B cell (primary cell): ENCODE measurements at regions not wholly inside any gene's neighbourhood (a gene's known extent, or its start where the extent isn't known, plus 50 kb on each side); places are given as distances from the start of the nearest gene placed in this dataset.
"Not testable (repeated sequence)": the region's sequence is repeated elsewhere in the genome, so short reads cannot be mapped to it uniquely, and the experiment has no call there.

Experiments
- ATAC-seq: fragments of 200-7000 bp; cut with Tn5 transposase; one replicate; pipeline ENCODE4 v1.10.0; 2021; ENCODE audit warnings: low read depth, mild to moderate bottlenecking, moderate number of reproducible peaks, moderate library complexity
- CTCF ChIA-PET: fragments of 350-600 bp; sonication (Branson Sonifier 250); formaldehyde crosslinking; loops from one replicate; lab custom pipeline; 2021; ENCODE audit warnings: antibody characterized with exemption, inconsistent platforms; lab: Charles Lee
- POLR2A ChIA-PET: fragments of 350-600 bp; sonication (Branson Sonifier 250); formaldehyde crosslinking; loops from one replicate; lab custom pipeline; 2021; ENCODE audit warnings: antibody characterized with exemption; lab: Charles Lee
- DNase-seq: peaks from one replicate; pipeline ENCODE4 v3.0.0; 2013
- H2AFZ ChIP-seq: 2 replicates; pipeline ENCODE4 v1.6.1; 2012; ENCODE audit warnings: mild to moderate bottlenecking, low read depth, low read length; ENCODE audit not compliant: insufficient read depth, poor library complexity, severe bottlenecking
- H3K27ac ChIP-seq, 2 donors: 1 replicate in 1 of 2; 2 replicates in 1 of 2; pipeline ENCODE4 v1.5.1; 2012 to 2013; ENCODE audit warnings: low read length in 2 of 2, mild to moderate bottlenecking in 2 of 2, moderate library complexity in 1 of 2
- H3K27me3 ChIP-seq, 4 experiments: fragments of 200-600 bp in 1 of 4; sonication (generic) in 1 of 4; replicated peaks in 1 of 4; 1 replicate in 2 of 4; 2 replicates in 2 of 4; pipeline versions ENCODE4 v1.6.1 to v1.7.0; 2013 to 2016; ENCODE audit warnings: low read length in 3 of 4, mild to moderate bottlenecking in 2 of 4, mixed read lengths in 1 of 4, moderate library complexity in 1 of 4; ENCODE audit not compliant: insufficient read depth in 4 of 4, control insufficient read depth in 3 of 4; ENCODE audit errors: control extremely low read depth in 1 of 4
- H3K36me3 ChIP-seq, 2 experiments: replicated peaks in 1 of 2; 1 replicate in 1 of 2; 2 replicates in 1 of 2; pipeline versions ENCODE4 v1.6.1 to v1.7.1; 2013; ENCODE audit warnings: low read length in 1 of 2; ENCODE audit not compliant: insufficient read depth in 2 of 2, control insufficient read depth in 1 of 2; ENCODE audit errors: control extremely low read depth in 1 of 2, extremely low read depth in 1 of 2
- H3K4me1 ChIP-seq, 2 donors: fragments of 200-600 bp in 1 of 2; sonication (generic) in 1 of 2; 1 replicate in 1 of 2; 2 replicates in 1 of 2; pipeline versions ENCODE4 v1.5.1 to v1.6.1; 2013 to 2017; ENCODE audit warnings: low read length in 2 of 2; ENCODE audit not compliant: control insufficient read depth in 2 of 2, insufficient read depth in 2 of 2
- H3K4me2 ChIP-seq: replicated peaks from 2 replicates; pipeline ENCODE3; 2012; ENCODE audit warnings: mild to moderate bottlenecking, low read depth, low read length; ENCODE audit not compliant: poor library complexity, severe bottlenecking
- H3K4me3 ChIP-seq, 5 experiments: fragments of 200-600 bp in 1 of 5; sonication (generic) in 1 of 5; 1 replicate in 3 of 5; 2 replicates in 2 of 5; pipeline versions ENCODE4 v1.5.1 to v1.7.0; 2011 to 2016; ENCODE audit warnings: low read length in 4 of 5, mild to moderate bottlenecking in 4 of 5, low read depth in 2 of 5, control low read depth in 1 of 5, moderate library complexity in 1 of 5; ENCODE audit not compliant: insufficient read depth in 1 of 5; ENCODE audit errors: control extremely low read depth in 1 of 5, extremely low read depth in 1 of 5
- H3K79me2 ChIP-seq: fragments of 200-600 bp; sonication (generic); one replicate; pipeline ENCODE4 v1.6.0; 2016; ENCODE audit warnings: low read length; ENCODE audit not compliant: control insufficient read depth, insufficient read depth
- H3K9ac ChIP-seq: fragments of 200-600 bp; sonication (generic); 2 replicates; pipeline ENCODE4 v1.6.1; 2017; ENCODE audit warnings: mild to moderate bottlenecking, low read length, moderate library complexity
- H3K9me3 ChIP-seq, 3 donors: one replicate each; pipeline versions ENCODE4 v1.6.1 to v1.7.1; 2013; ENCODE audit warnings: low read length in 2 of 3; ENCODE audit not compliant: control insufficient read depth in 2 of 3, insufficient read depth in 1 of 3; ENCODE audit errors: control extremely low read depth in 1 of 3
- H4K20me1 ChIP-seq: 2 replicates; pipeline ENCODE4 v1.6.0; 2012; ENCODE audit warnings: mild to moderate bottlenecking, low read length; ENCODE audit not compliant: insufficient read depth, control insufficient read depth, poor library complexity, severe bottlenecking
- H3K27ac Mint-ChIP-seq: one replicate; pipeline ENCODE4 v1.8.0; 2021; ENCODE audit warnings: mixed read lengths
- H3K27me3 Mint-ChIP-seq: one replicate; pipeline ENCODE4 v1.8.0; 2021; ENCODE audit warnings: mixed read lengths
- H3K4me1 Mint-ChIP-seq: one replicate; pipeline ENCODE4 v1.8.0; 2021; ENCODE audit warnings: mixed read lengths
- H3K4me3 Mint-ChIP-seq: one replicate; pipeline ENCODE4 v1.8.0; 2021; ENCODE audit warnings: mixed read lengths
- H3K9me3 Mint-ChIP-seq: one replicate; pipeline ENCODE4 v1.8.0; 2022; ENCODE audit warnings: mixed read lengths; ENCODE audit not compliant: insufficient read depth
- CTCF ChIP-seq: fragments of 200-600 bp; IDR thresholded peaks from one replicate; pipeline ENCODE4 v1.8.0; 2022; ENCODE audit warnings: antibody characterized with exemption, mild to moderate bottlenecking
- EZH2 ChIP-seq: IDR thresholded peaks from 2 replicates; pipeline ENCODE4 v1.6.1; 2012; ENCODE audit warnings: borderline replicate concordance, low read depth, mild to moderate bottlenecking, moderate library complexity, low read length; ENCODE audit not compliant: insufficient read depth, poor library complexity, severe bottlenecking
- WGBS: methylation state at CpG from one replicate; pipeline ENCODE4 v1.1.5; 2013; ENCODE audit warnings: missing lambda C conversion rate; ENCODE audit not compliant: insufficient coverage; 5-methylcytosine and 5-hydroxymethylcytosine counted together
- intact Hi-C: fragments of 100-400 bp; cut with micrococcal nuclease; formaldehyde crosslinking; loops from one replicate; pipeline ENCODE4 v1.10.0; 2022

- Histone ChIP-seq H3K4me2 (no peak overlapping the region), H3K4me1 (no peaks in the 10 kb centered on the region), H2AFZ (no peak overlapping the region), H3K9ac (no peak overlapping the region), H3K27ac (no peak overlapping the region), H3K36me3 (no peaks in the 10 kb centered on the region), H3K27me3 (no peaks in the 10 kb centered on the region), H3K4me3 (no peak overlapping the region), H3K9me3 (no peaks in the 10 kb centered on the region), H3K79me2 (no peaks in the 10 kb centered on the region), H4K20me1 (no peaks in the 10 kb centered on the region)
- Mint-ChIP-seq H3K27me3 (no peaks in the 10 kb centered on the region), H3K4me1 (no peaks in the 10 kb centered on the region), H3K4me3 (no peak overlapping the region), H3K9me3 (no peaks in the 10 kb centered on the region), H3K27ac (no peak overlapping the region)
- ATAC-seq (no peak), DNase-seq (no peak)
- WGBS = 92% methylated on average over 4 of the region's 5 CpGs
- ChIA-PET POLR2A (no interaction called here), CTCF (no interaction called here)
- no peak for TF ChIP-seq EZH2
- TF ChIP-seq CTCF = no peak
- intact Hi-C loops = no loop called here
Observed at GRCh38 chr3:168671091-168671490, 575.4 kb upstream of the GOLIM4 start.

GRCh38 chr3:168660879-168661657 is 565.3 kb upstream of the GOLIM4 start:
- H4K20me1 ChIP-seq, H3K27me3 ChIP-seq, H3K4me3 Mint-ChIP-seq, POLR2A ChIA-PET, H3K9me3 Mint-ChIP-seq, CTCF ChIA-PET, H3K36me3 ChIP-seq, H3K4me2 ChIP-seq, H3K4me1 ChIP-seq, H3K27ac ChIP-seq, H3K4me3 ChIP-seq, ATAC-seq, H3K27me3 Mint-ChIP-seq, H3K4me1 Mint-ChIP-seq, intact Hi-C loops, H3K9me3 ChIP-seq, H3K9ac ChIP-seq, H2AFZ ChIP-seq, H3K79me2 ChIP-seq, DNase-seq, H3K27ac Mint-ChIP-seq: not testable (repeated sequence)
- WGBS = no CpG with 5 or more reads among the region's 6 CpGs
